NCI-H1694 (cell line): ENCODE measurements at regions not wholly inside any gene's neighbourhood (a gene's known extent, or its start where the extent isn't known, plus 50 kb on each side); places are given as distances from the start of the nearest gene placed in this dataset.
"Not testable (repeated sequence)": the region's sequence is repeated elsewhere in the genome, so short reads cannot be mapped to it uniquely, and the experiment has no call there.

Experiments used
- DNase-seq: peaks from one replicate; lab custom pipeline; 2025; lab: John Stamatoyannopoulos, UW

DNA sequence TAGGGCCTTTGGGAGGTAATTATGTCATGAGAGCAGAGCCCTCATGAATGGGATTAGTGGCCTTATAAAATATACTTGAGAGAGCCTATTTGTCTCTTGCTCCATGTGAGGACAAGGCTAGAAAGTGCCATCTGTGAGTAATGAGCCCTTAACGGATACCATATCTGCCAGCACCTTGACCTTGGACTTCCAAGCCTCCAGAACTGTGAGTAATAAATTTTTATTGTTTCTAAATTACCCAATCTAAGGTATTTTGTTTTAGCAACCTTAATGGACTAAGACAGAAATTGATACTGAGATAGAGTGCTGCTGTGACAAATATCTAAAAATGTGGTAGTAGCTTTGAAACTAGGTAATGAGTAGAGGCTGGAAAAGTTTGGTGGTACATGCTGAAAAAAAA is 285.0 kb upstream of the DIPK2B start:
- no peak for DNase-seq

DNA sequence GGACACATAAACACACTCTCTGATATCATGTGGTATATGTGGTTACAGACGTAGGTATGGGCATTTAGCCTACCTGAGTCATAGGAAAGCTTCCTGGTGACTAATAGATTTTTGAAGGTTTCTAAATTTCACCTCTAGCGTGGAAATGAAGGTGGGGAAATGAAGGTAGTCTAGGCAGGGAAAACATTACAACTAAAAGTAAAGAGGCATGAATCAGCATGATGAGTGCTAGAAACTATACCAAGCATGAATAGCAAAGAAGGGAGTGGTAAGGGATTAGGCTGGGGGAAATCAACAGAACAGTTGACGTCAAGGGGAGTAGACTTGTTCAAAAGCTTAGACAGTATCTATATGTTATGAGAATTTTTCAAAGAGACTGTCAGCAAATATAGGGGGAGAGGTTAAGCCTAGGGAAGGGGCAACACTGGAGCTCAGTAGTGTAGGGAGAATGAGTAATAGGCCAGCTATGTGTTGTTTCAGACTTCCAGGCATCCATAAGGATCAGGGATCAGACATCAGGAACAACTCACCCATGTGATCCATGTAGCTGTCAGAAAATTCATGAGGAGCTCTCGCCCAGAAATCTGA is 279.3 kb upstream of the DIPK2B start:
- no peak for DNase-seq

DNA sequence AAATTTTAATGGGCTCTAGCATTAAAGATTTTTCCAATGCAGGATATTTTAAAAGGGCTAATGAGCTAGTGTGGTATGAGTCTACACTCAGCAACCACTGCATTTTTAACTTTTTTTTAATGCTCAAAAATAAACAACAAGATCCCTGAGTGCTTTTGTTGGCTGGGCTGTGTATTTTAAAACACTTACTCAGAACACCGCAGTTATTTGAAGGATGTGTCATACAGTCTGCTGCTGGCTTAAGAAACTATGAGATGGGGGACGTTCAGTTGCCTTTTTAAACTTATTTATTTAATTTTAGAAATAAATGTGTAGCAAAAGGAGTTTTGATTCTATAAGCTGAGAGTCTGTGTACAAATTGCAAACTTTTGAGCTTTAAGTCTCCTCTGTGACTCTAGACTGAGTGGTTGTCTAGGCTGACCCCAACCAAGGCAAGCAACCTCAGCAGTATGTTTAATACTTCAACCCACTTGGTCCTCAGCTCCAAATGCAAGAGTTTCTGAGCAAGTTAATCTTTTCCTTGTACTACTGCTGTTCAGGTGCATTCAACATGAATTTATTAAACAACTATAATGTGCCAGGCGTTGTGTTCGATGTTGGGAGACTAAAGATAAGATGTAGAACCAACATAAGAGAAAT is 278.6 kb upstream of the DIPK2B start:
- no peak for DNase-seq

DNA sequence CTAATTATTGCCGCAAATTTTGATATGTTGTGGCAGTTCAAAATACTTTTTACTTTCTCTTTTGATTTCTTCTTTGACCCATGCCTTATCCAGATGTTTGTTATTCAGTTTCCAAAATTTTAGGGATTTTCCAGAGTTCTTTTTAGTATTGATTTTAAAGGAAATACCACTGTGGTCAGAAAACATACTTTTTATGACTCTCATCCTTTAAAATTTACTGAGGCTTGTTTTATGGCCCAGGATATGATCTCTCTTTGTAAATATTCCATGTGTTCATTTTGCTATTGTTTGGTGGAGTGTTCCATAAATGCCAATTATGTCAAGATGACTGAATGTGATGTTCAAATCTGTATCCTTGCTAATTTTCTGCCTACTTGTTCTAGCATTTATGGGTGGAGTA is 272.3 kb upstream of the DIPK2B start:
- DNase-seq = no peak

DNA sequence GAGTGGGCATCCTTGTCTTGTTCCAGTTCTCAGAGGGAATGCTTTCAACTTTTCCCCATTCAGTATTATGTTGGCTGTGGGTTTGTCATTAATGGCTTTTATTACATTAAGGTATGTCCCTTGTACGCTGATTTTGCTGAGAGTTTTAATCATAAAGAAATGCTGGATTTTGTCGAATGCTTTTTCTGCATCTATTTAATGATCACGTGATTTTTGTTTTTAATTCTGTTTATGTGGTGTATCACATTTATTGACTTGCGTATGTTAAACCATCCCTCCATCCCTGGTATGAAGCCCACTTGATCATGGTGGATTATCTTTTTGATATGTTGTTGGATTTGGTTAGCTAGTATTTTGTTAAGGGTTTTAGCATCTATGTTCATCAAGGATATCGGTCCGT is 266.9 kb upstream of the DIPK2B start:
- DNase-seq = not testable (repeated sequence)

DNA sequence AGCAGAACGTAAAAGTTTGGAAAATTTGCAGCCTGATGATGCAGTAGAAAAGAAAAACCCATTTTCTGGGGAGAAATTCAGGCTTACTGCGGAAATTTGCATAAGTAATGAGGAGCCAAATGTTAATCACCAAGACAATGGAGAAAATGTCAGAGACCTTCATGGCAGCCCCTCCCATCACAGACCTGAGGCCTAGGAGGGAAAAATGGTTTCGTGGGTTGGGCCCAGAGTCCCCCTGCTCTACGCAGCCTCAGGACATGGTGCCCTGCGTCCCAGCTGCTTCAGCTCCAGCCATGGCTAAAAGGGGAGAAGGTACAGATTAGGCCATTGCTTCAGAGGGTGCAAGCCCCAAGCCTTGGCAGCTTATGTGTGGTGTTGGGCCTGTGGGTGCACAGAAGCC is 255.1 kb upstream of the DIPK2B start:
- not testable (repeated sequence) for DNase-seq

DNA sequence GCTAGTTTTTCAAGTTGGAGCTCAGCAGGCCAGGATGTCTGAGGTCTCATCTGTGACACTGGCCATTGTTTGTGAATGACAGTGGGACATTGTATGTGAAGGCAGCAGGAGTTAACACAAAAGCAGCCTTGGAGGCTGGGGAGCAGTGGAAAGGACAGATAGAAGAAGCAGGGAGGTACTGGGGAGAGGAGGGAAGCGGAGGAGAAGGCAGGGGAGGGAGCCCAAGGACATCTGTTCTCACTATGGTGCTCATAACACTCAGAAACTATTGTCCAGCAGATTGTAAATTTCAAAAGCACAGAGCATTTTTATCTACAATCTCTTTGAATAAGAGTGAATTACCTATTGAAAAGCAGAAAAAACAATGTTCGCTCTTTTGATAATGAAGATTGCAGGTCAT is 253.6 kb upstream of the DIPK2B start:
- DNase-seq = no peak

DNA sequence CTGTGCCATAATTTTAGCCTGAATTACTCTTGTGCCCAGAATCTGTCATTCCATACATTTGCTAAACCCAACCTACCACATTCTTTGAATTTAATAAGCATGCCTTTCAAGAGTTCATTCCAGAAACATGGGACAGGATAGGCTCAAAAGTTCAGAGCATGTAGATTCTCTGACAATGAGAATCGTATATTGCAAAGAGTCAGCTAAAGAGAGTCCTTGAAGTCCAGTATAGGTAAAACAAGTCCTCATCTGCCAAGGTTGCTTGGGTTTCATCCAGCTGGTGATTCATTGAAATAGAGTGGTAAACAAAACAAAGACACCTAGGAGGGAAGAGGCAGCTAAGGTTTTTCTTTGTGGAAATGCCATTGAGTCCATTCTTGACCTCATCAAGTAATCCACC is 249.3 kb upstream of the DIPK2B start:
- no peak for DNase-seq

DNA sequence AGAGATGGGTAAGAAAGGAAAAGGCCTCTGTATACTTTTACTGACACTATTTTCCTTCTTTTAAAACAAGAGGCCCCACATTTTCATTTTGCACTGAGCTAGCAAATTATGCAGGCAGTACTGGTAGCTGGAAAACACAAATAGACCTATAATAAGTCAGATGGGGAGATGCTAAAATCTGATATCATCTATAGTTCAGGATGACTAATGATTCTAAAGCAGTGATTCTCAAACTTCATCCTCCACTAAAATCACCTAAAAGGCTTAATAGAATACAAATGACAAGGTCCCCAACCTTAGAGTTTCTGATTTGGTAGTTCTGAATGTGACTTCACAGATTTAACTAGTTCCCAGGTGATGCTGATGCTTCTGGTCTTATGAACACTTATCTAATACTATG is 247.3 kb upstream of the DIPK2B start:
- DNase-seq = no peak

DNA sequence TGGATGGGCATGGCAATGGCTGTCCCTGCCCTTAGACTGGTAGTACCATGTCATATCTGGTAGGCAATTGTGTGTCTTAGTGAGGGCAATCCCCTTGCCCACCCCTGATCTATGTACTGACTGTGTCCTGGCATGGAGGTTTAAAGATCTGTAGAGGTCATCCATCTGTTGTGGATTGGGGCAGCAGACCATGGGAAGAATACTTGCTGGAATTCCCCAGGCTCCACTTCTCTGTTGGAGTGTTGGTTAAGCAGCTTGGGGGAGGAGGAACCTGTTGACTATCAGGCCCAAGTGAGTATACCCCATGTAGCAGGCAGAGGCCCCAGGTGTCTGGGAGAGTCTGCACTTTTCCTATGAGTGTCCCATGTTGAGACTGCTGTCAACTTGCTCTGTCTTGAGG is 246.7 kb upstream of the DIPK2B start:
- DNase-seq = no peak

DNA sequence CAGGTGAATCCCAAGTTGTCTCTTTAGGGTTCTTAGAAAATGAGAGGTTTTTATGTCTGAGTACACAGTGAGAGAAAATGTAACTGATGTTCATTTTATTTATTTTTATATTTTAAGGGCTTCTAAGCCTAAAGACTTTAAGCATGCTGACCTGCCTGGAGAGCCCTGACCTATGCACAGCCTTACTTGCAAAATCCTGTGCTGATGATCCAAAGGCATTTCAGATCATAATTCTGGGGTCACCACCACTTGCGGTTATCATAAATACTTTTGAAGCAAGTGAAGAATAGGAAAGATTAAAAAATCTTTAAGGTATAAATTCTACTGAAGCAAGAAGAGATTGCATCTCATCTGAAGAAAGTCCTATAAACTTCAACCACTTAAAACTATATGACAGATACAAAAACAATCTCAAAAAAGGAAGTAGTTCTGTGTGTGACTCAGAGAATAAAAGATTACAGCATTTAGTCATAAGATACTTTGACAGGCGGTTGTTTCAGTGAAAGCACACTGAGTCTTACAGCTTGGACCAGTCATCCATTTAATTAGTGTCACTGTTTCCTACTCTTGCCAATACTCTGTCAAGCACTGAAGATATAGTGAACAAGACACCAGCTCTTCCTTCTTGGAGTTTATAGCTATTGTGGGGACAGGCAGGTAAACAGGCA is 245.2 kb upstream of the DIPK2B start:
- DNase-seq = no peak

DNA sequence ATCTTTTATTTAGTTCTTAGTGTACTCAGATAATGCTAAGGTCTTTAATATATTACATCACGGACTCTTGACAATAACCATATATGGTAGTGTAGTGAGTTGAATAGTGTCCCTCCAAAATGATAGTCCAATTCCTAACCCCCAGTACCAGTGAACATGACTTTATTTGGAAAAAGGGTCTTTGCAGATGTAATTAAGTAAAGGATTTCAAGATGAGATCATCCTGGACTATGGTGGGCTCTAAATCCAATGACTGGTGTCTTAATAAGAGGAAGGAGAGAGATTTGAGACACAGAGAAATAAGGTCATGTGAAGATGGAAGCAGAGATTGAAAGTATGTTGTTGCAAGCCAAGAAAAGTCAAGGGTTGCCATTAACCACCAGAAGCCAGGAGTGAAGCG is 236.5 kb upstream of the DIPK2B start:
- no peak for DNase-seq

DNA sequence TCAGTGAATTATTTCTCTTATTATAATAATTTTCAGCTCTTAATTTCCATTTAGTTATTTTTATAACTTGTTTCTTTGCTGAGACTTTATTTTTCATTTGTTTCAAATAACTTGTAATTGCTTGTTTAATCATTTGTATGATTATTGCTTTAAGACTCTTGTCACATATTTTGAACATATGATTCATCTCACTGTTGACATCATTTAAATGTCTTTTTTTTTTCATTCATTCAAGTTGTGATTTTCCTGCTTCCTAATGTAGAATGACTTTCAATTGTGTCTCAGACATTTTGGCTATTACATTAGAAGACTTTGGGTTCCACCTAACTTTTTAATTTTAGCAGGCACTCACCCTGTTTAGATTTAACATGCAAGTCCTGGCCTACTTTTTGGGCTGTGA is 234.8 kb upstream of the DIPK2B start:
- DNase-seq = no peak

DNA sequence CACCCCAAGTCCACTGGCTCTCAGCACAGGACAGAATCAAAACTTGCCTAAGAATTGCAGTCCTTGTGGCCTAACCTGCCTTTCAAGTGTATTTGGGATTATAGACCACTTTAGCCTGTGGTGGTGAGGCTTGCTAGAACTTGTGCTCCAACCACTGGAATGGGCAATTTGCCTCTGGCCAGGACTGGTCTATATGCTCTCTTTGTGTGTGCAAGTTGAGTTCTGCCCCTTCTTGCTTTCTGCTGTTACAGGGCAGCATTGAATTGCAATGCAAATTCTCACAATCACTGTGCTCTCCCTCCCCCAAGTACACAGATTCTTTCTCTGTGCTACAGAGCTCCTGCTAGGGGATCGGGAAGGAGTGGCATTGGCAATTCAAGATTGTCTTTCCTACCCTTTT is 233.6 kb upstream of the DIPK2B start:
- no peak for DNase-seq

DNA sequence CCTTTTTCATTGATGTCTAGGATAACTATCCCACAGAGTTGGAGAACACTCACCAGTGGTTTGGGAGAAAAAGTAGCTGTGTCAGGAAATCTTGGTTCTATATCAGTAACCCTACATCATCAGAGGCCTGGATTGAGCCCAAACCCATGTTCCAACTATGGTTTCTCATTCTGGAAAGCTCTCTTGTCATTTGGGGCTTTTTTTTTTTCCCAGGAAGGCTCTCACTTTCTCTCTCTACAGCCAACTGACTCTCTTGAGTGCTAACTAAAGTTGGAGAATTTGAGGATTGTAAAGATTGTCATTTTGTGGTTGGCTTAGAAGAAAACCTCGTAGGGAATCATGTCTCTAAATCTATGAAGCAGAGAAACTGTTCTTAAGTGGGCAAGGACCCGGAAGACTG is 228.2 kb upstream of the DIPK2B start:
- DNase-seq = no peak

DNA sequence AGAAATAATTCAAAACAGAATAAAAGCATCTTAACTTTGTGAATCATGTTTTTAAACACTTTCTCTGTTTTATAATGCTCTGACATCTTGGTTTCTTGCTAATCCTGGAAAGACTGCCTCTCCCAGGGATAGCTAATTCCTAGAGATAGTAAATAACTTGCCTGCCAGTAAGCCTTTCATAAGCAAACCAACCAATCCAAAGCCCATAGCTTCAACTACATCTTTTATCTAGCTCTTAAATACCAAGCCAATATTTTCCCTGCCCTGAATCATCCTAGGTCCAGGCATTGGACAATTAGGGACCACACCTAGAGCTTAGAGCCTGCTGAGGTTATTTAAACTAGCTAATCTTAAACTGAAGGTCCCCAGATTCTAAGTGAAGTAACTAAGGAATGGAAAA is 223.7 kb upstream of the DIPK2B start:
- DNase-seq = no peak

DNA sequence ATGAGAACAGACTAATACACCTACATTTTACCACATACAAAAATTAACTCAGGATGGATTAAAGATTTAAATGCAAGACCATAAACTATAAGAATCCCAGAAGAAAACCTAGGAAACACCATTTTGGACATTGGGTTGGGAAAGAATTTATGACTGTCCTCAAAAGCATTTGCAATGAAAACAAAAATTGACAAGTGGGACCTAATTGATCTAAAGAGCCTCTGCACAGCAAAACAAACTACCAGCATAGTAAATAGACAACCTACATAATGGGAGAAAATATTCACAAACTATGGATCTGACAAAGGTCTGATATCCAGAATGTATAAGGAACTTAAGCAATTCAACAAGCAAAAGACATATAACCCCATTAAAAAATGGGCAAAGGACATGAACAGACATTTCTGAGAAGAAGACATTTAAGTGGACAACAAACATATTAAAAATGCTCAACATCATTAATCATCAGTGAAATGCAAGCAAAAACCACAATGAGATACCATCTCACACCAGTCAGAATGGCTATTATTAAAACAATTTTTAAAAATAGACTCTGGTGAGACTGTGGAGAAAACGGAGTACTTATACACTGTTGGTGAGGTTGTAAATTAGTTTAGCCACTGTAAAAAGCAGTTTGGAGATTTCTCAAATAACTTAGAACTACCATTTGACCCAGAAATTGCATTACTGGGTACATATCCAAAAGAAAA is 221.7 kb upstream of the DIPK2B start:
- no peak for DNase-seq

DNA sequence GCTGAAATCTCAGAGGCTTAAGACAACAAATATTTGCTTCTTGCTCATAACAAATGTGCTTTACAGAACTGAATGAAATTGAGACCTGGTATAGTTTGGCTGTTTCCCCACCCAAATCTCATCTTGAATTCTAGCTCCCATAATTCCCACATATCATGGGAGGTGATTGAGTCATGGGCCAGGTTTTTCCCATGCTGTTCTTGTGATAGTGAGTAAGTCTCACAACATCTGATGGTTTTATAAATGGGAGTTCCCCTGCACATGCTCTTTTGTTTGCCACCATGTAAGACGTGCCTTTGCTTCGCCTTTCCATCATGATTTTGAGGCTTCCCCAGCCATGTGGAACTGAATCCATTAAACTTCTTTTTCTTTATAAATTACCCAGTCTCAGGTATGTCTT is 221.1 kb upstream of the DIPK2B start:
- no peak for DNase-seq

DNA sequence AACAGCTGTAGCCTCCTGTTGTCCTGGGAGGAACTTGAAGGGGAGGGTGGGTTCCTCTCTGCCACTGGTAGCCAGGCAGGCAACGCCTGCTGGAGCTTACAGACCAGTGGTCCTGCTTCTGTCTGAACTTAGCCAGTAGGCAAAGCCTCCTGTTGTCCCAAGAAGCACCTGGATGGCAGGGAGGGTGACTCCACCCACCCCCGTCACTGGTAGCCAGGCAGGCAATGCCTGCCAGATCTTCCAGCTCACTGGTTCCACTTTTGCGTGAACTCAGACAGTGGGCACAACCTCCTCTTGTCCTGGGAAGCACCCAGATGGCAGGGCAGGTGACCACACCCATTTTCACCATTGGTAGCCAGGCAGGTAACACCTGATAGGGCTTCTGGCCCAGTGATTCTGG is 203.5 kb upstream of the DIPK2B start:
- DNase-seq = no peak

DNA sequence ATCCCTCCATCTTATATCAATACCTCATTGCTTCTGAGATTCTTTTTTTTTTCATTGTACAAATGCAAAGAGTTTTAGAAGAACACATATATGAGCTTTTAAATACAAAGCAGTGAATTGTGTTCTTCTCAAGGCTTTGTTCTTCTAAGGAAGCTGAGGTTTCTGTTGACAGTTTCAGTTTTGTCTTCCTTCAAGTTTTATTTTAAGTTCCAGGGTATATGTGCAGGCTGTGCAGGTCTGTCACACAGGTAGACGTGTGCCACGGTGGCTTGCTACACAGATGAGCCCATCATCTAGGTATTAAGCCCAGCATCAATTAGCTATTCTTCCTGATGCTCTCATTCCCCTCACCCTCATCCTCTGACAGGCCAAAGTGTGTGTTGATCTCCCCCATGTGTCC is 201.2 kb upstream of the DIPK2B start:
- no peak for DNase-seq

DNA sequence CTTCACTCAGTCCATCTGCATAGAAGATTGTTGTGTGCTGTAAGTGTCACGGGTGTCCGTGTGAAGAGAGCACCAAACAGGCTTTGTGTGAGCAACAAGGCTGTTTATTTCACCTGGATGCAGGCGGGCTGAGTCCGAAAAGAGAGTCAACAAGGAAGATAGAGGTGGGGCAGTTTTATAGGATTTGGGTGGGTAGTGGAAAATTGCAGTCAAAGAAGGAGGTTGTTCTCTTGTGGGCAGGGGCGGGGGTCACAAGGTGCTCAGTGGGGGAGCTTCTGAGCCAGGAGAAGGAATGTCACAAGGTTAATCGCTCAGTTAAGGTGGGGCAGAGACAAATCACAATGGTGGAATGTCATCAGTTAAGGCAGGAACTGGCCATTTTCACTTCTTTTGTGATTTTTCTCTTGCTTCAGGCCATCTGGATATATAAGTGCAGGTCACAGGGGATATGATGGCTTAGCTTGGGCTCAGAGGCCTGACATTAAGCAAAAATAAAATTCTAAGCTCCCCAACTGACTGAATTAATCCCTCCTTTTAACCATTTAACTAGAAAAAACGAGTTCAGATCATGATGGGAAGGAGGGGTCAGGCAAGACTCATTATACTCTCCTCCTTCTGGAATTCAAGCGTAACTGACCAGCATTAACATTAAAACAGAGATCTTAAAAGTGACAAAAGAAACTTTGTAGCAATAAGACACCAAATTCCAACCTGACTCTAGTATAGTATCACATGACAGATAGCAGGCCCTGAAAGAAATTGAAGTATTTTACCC is 200.5 kb upstream of the DIPK2B start:
- not testable (repeated sequence) for DNase-seq

DNA sequence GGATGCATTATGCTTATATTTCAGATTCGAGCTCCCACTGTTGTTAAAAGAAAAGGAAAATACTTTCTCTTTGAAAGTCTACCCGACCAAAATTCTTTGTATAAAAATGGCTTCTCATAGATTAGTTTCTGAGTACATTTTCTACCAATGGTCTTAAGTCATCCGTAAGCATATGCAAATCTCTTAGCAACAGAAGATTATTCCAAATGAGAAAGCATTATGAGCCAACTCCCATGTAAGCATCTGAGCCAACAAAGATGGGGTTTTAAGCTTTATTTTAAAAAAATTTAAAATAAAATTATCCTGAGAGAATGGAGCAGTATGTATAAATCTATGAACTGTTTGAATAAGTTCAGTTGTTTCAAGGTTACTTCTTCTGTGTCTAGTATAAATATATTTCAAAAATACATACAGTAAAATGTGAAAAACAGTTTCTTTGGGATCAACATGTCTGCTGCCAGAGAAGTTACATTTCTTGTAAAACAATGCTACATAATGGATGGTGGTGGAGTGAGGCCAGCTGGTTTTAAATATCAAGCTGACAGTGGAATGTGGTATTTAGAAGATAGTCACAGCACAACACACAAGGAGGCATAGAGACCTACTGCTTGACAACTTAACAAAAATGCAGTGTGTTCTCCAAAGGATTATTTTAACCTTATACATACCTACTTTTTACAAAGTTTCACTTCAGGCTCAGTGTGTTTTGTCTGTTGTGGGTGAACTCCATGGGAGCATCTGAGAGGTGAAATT is 199.5 kb upstream of the DIPK2B start:
- DNase-seq = no peak
